Epithelial cell of proximal tubule (primary cell): ENCODE measurements at regions not wholly inside any gene's neighbourhood (a gene's known extent, or its start where the extent isn't known, plus 50 kb on each side); places are given as distances from the start of the nearest gene placed in this dataset.

ENCODE experiments used
- DNase-seq: peaks from one replicate; pipeline ENCODE4 v3.0.0-alpha.2; 2011; ENCODE audit warnings: low read depth
- H3K4me3 ChIP-seq: 2 replicates; pipeline ENCODE4 v1.5.1; 2011; ENCODE audit warnings: low read depth, mild to moderate bottlenecking, low read length
- TF ChIP-seq, protein P1 (sequence below): conservative IDR thresholded peaks from 2 replicates; pipeline ENCODE4 v1.5.1; 2012; ENCODE audit warnings: low read depth, mild to moderate bottlenecking, low read length

GRCh38 chr2:226529556-226529955 is 270.1 kb downstream of the IRS1 start:
- H3K4me3 ChIP-seq = no peak overlapping the region
- DNase-seq = no peak
- TF ChIP-seq, protein P1, sequence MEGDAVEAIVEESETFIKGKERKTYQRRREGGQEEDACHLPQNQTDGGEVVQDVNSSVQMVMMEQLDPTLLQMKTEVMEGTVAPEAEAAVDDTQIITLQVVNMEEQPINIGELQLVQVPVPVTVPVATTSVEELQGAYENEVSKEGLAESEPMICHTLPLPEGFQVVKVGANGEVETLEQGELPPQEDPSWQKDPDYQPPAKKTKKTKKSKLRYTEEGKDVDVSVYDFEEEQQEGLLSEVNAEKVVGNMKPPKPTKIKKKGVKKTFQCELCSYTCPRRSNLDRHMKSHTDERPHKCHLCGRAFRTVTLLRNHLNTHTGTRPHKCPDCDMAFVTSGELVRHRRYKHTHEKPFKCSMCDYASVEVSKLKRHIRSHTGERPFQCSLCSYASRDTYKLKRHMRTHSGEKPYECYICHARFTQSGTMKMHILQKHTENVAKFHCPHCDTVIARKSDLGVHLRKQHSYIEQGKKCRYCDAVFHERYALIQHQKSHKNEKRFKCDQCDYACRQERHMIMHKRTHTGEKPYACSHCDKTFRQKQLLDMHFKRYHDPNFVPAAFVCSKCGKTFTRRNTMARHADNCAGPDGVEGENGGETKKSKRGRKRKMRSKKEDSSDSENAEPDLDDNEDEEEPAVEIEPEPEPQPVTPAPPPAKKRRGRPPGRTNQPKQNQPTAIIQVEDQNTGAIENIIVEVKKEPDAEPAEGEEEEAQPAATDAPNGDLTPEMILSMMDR = no peak

DNA sequence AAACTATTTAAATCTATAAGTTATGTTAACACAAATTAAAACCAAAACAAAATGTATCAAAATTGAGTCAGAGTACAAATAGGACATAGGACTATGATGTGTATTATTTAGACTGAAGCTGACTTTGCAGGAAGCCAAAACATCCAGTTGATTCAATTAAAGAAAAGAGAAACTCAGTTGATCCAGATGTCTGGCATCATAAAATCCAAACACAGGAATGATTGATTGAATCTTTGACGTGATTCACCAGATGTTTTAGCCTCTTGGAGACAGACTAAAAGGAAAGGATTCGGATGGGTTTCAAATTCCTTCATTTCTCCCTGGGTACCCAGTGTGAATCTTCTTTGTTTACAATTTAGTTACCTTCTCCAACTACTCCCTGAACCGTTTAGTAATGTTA is 272.9 kb downstream of the IRS1 start:
- no peak for DNase-seq
- TF ChIP-seq, protein P1 = no peak
- no peak overlapping the region for H3K4me3 ChIP-seq

DNA sequence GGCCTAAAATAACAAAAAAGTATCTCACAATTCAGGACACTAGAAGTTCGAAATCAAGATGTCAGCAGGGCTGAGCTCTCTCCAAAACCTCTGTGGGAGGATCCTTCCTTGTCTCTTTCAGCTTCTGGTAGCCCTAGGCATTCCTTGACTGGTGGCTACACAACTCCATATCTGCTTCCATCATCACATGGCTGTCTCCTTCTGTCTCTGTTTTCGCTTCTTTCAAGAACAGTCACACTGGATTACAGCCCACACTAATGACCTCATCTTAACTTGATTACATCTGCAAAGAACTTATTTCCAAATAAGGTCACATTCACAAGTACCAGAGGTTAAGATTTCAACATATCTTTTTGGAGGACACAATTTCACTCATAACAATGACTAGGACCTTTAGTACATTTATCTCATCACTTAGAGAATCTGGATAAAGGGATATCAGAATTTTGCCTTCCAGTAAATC is 275.2 kb downstream of the IRS1 start:
- H3K4me3 ChIP-seq = no peak overlapping the region
- DNase-seq = peak; percentile 39
- TF ChIP-seq, protein P1 = no peak

DNA sequence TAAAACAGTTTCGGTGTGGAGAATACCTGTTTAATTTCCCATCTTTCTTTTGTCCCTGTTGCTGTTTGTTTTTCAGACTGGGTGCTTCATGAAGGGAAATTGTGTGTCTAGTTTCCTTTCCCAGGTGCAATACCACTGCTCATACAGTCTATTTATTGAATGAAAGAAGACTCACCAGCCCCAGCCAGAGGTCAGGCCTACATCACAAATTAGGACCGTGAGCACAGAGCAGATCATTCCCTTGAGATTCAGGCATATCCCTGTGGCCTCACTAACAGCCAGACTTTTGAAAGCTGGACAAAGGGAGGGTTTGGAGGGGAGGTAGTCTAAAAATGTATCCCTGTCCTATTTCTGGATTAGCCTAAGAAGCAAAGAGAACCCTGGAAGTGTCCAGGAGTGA is 278.9 kb downstream of the IRS1 start:
- DNase-seq = no peak
- TF ChIP-seq, protein P1 = no peak
- no peak overlapping the region for H3K4me3 ChIP-seq

DNA sequence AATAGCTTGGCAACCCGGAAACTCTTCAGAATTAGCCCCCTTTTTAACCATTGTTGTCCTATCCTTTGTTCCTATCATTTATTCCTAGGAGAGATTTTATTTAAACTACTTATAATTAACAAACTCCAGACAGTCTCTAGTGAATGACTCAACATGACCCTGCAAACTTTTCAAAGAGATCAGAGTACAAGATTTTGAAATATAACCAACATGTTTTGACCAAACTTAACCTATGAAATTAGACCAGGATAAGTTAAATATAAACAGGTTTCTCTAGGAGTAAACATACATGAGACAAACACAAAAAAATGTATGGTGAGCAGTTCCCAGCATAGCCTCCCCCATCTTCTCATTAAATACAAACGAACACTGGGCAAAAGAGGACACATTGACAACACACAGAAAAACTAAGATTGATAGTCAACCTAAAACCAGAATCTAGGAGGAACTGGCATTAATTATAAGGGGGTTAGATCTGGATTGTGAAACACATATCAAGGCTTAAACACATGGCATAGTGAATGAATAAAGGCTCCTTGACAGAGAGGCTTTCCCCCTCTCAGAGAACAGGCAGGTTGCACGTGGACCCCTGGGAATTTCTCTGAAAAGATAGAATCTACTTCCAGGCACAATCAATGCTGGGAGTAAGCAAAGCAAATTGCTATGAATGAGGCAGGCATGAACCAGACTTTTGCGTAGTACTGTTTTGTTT is 284.1 kb downstream of the IRS1 start:
- no peak overlapping the region for H3K4me3 ChIP-seq
- peak; percentile 61 for DNase-seq
- TF ChIP-seq, protein P1 = no peak

DNA sequence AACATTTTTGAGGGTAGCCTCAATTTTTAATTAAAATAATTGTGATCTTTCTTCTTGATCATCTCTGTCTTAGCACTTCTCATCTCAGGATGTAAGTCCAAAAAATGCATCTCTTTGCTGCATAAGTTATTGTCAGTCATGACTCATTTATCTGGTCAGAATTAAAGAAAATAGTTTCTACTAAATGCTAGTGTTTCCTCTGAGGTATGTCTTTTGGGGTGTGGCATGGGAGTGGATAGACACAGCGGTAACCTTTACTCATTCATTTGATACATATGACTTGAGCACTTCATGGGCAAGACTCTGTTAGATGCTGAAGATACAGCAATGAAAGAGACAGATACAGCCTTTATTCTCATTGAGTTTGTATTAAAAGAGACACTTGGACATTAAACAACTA is 284.7 kb downstream of the IRS1 start:
- TF ChIP-seq, protein P1 = no peak
- no peak for DNase-seq
- no peak overlapping the region for H3K4me3 ChIP-seq

DNA sequence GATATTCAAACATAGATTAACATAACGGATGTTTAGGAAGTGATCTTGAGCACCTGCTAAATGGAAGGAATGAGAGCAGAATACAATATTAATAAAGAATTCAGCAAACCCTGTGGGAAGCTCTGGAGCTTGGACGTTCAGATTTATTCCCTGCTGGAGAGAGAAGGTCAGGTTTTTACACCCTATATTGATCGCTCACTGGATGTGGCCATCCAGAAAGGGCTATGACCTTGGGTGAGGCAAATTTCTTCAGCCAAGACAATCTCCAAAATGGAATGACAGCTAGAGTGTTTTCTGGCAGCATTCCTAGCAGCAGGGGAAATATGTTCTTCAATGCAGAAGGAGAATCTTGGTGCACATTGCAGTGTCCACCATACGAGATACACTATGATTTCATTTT is 288.3 kb downstream of the IRS1 start:
- TF ChIP-seq, protein P1 = no peak
- H3K4me3 ChIP-seq = no peak overlapping the region
- no peak for DNase-seq
